Fibroblast of lung (primary cell): ENCODE measurements at regions not wholly inside any gene's neighbourhood (a gene's known extent, or its start where the extent isn't known, plus 50 kb on each side); places are given as distances from the start of the nearest gene placed in this dataset.

Experiments
- DNase-seq, 2 donors: peaks; one replicate each; pipeline versions ENCODE4 v3.0.0 to v3.0.0-alpha.2; 2010; ENCODE audit warnings: low read depth in 2 of 2
- H2AFZ ChIP-seq: 2 replicates; pipeline ENCODE4 v1.5.1; 2012; ENCODE audit warnings: low read length, control low read depth, inconsistent platforms
- H3K27ac ChIP-seq: 2 replicates; pipeline ENCODE4 v1.5.1; 2011; ENCODE audit warnings: low read length, control low read depth; ENCODE audit not compliant: insufficient read depth
- H3K27me3 ChIP-seq: 2 replicates; pipeline ENCODE4 v1.5.1; 2011; ENCODE audit warnings: mild to moderate bottlenecking, low read length; ENCODE audit not compliant: control insufficient read depth, insufficient read depth
- H3K36me3 ChIP-seq: 2 replicates; pipeline ENCODE4 v1.5.1; 2011; ENCODE audit warnings: low read length; ENCODE audit not compliant: control insufficient read depth, insufficient read depth
- H3K4me1 ChIP-seq: 2 replicates; pipeline ENCODE4 v1.5.1; 2011; ENCODE audit warnings: low read length; ENCODE audit not compliant: control insufficient read depth, insufficient read depth; ENCODE audit errors: extremely low read depth
- H3K4me2 ChIP-seq: 2 replicates; pipeline ENCODE4 v1.5.1; 2011; ENCODE audit warnings: low read length, control low read depth; ENCODE audit not compliant: insufficient read depth; ENCODE audit errors: extremely low read depth
- H3K4me3 ChIP-seq, 4 experiments: fragments of 200-600 bp in 1 of 4; sonication (generic) in 1 of 4; replicated peaks in 1 of 4; 2 replicates each; pipeline ENCODE4 v1.5.1; 2011 to 2016; ENCODE audit warnings: low read length in 4 of 4, low read depth in 3 of 4, mild to moderate bottlenecking in 3 of 4, control low read depth in 2 of 4, inconsistent platforms in 1 of 4, mixed read lengths in 1 of 4; ENCODE audit not compliant: insufficient read depth in 1 of 4; ENCODE audit errors: control extremely low read depth in 1 of 4
- H3K79me2 ChIP-seq: 2 replicates; pipeline ENCODE4 v1.5.1; 2012; ENCODE audit warnings: mild to moderate bottlenecking, low read length, inconsistent platforms; ENCODE audit not compliant: control insufficient read depth, insufficient read depth
- H3K9ac ChIP-seq: 2 replicates; pipeline ENCODE4 v1.5.1; 2011; ENCODE audit warnings: mild to moderate bottlenecking, low read length, control low read depth; ENCODE audit not compliant: insufficient read depth
- H3K9me3 ChIP-seq: 2 replicates; pipeline ENCODE4 v1.5.1; 2012; ENCODE audit warnings: low read depth, low read length; ENCODE audit not compliant: control insufficient read depth, insufficient read depth
- H4K20me1 ChIP-seq: 2 replicates; pipeline ENCODE4 v1.5.1; 2011; ENCODE audit warnings: low read length; ENCODE audit not compliant: control insufficient read depth, insufficient read depth; ENCODE audit errors: extremely low read depth
- EZH2 ChIP-seq: IDR thresholded peaks from 2 replicates; pipeline ENCODE4 v1.5.1; 2012; ENCODE audit warnings: low read length, control low read depth, mild to moderate bottlenecking; ENCODE audit errors: missing control alignments
- TF ChIP-seq, protein P1 (sequence below), 2 donors: IDR thresholded peaks in 1 of 2; conservative IDR thresholded peaks in 1 of 2; 1 replicate in 1 of 2; 2 replicates in 1 of 2; pipeline ENCODE4 v1.5.1; 2011 to 2012; ENCODE audit warnings: low read length in 2 of 2, control low read depth in 1 of 2, inconsistent platforms in 1 of 2, low read depth in 1 of 2, mild to moderate bottlenecking in 1 of 2

GRCh38 chr5:116923344-116923743, 348.7 kb upstream of the SEMA6A start:
- no peaks in the 10 kb centered on the region for H3K79me2 ChIP-seq
- H3K27ac ChIP-seq = no peak overlapping the region
- H3K4me1 ChIP-seq = no peaks in the 10 kb centered on the region
- H3K9me3 ChIP-seq = no peaks in the 10 kb centered on the region
- no peaks in the 10 kb centered on the region for H4K20me1 ChIP-seq
- DNase-seq = no peak
- no peak overlapping the region for H3K9ac ChIP-seq
- TF ChIP-seq, protein P1, sequence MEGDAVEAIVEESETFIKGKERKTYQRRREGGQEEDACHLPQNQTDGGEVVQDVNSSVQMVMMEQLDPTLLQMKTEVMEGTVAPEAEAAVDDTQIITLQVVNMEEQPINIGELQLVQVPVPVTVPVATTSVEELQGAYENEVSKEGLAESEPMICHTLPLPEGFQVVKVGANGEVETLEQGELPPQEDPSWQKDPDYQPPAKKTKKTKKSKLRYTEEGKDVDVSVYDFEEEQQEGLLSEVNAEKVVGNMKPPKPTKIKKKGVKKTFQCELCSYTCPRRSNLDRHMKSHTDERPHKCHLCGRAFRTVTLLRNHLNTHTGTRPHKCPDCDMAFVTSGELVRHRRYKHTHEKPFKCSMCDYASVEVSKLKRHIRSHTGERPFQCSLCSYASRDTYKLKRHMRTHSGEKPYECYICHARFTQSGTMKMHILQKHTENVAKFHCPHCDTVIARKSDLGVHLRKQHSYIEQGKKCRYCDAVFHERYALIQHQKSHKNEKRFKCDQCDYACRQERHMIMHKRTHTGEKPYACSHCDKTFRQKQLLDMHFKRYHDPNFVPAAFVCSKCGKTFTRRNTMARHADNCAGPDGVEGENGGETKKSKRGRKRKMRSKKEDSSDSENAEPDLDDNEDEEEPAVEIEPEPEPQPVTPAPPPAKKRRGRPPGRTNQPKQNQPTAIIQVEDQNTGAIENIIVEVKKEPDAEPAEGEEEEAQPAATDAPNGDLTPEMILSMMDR (conservative IDR thresholded peaks at IDR 0.05 in 1 of 2, IDR thresholded peaks at IDR 0.05 in 1 of 2; ENCODE audit: low read depth in 1 of 2, low read length in 2 of 2) = no peak
- no peak for TF ChIP-seq EZH2
- no peaks in the 10 kb centered on the region for H3K27me3 ChIP-seq
- H3K4me3 ChIP-seq = no peak overlapping the region
- H3K36me3 ChIP-seq = no peaks in the 10 kb centered on the region
- H2AFZ ChIP-seq = no peak overlapping the region
- no peak overlapping the region for H3K4me2 ChIP-seq

GRCh38 chr5:116922532-116922931, 347.9 kb upstream of the SEMA6A start:
- Histone ChIP-seq H3K79me2 (no peaks in the 10 kb centered on the region), H3K9ac (no peak overlapping the region), H3K27me3 (no peaks in the 10 kb centered on the region), H3K9me3 (no peaks in the 10 kb centered on the region), H2AFZ (no peak overlapping the region), H4K20me1 (no peaks in the 10 kb centered on the region), H3K4me3 (no peak overlapping the region), H3K36me3 (no peaks in the 10 kb centered on the region), H3K27ac (no peak overlapping the region), H3K4me2 (no peak overlapping the region), H3K4me1 (no peaks in the 10 kb centered on the region)
- TF ChIP-seq, protein P1 (conservative IDR thresholded peaks at IDR 0.05 in 1 of 2, IDR thresholded peaks at IDR 0.05 in 1 of 2; ENCODE audit: low read depth in 1 of 2, low read length in 2 of 2) = no peak
- TF ChIP-seq EZH2 = no peak
- no peak for DNase-seq

- Histone ChIP-seq H3K27me3 (no peaks in the 10 kb centered on the region), H2AFZ (no peak overlapping the region), H4K20me1 (no peaks in the 10 kb centered on the region), H3K4me1 (no peaks in the 10 kb centered on the region), H3K9me3 (no peaks in the 10 kb centered on the region), H3K9ac (no peak overlapping the region), H3K79me2 (no peaks in the 10 kb centered on the region), H3K27ac (no peak overlapping the region), H3K4me3 (no peak overlapping the region), H3K36me3 (no peaks in the 10 kb centered on the region), H3K4me2 (no peak overlapping the region)
- no peak for DNase-seq
- TF ChIP-seq, protein P1 (conservative IDR thresholded peaks at IDR 0.05 in 1 of 2, IDR thresholded peaks at IDR 0.05 in 1 of 2; ENCODE audit: low read depth in 1 of 2, low read length in 2 of 2) = no peak
- TF ChIP-seq EZH2 = no peak
Measured at GRCh38 chr5:116914869-116915504, 340.4 kb upstream of the SEMA6A start.
